Ramos (cell line): ENCODE measurements at regions not wholly inside any gene's neighbourhood (a gene's known extent, or its start where the extent isn't known, plus 50 kb on each side); places are given as distances from the start of the nearest gene placed in this dataset.

Experiments used
- in situ Hi-C: fragments of 300-500 bp; cut with MboI; formaldehyde crosslinking; loops from one replicate; pipeline ENCODE4 v1.14.3; 2022; ENCODE audit warnings: low sequenced_read_pairs; ENCODE audit not compliant: unreplicated experiment

- in situ Hi-C loops, result no loop called here
These were observed 316.8 kb upstream of the CHRM2 start for GRCh38 chr7:136551618-136552017.

- in situ Hi-C loops, result no loop called here
These were observed 318.7 kb upstream of the CHRM2 start for GRCh38 chr7:136549756-136550155.

GRCh38 chr7:136533732-136534131 lies 334.7 kb upstream of the CHRM2 start:
- in situ Hi-C loops, result no loop called here

GRCh38 chr7:136530831-136531230 lies 337.6 kb upstream of the CHRM2 start:
- in situ Hi-C loops, result no loop called here

GRCh38 chr7:136528329-136528728 lies 340.1 kb upstream of the CHRM2 start:
- in situ Hi-C loops, result no loop called here

- in situ Hi-C loops, result no loop called here
These were observed 340.9 kb upstream of the CHRM2 start for GRCh38 chr7:136527554-136527953.

GRCh38 chr7:136526408-136527105 lies 341.9 kb upstream of the CHRM2 start:
- in situ Hi-C loops, result no loop called here

- in situ Hi-C loops, result no loop called here
These were observed 344.9 kb upstream of the CHRM2 start for GRCh38 chr7:136523571-136523970.

GRCh38 chr7:136517971-136518370 lies 350.5 kb upstream of the CHRM2 start:
- in situ Hi-C loops, result no loop called here

GRCh38 chr7:136514776-136515175 lies 353.7 kb upstream of the CHRM2 start:
- in situ Hi-C loops, result no loop called here

GRCh38 chr7:136513744-136514143 lies 354.7 kb upstream of the CHRM2 start:
- in situ Hi-C loops, result no loop called here

- in situ Hi-C loops, result no loop called here
These were observed 359.0 kb upstream of the CHRM2 start for GRCh38 chr7:136509466-136509865.

- in situ Hi-C loops, result no loop called here
These were observed 366.3 kb upstream of the CHRM2 start for GRCh38 chr7:136502162-136502561.

- in situ Hi-C loops, result no loop called here
These were observed 367.3 kb upstream of the CHRM2 start for GRCh38 chr7:136501151-136501550.

GRCh38 chr7:136496551-136496950 lies 371.9 kb upstream of the CHRM2 start:
- in situ Hi-C loops, result no loop called here

- in situ Hi-C loops, result no loop called here
These were observed 373.4 kb upstream of the CHRM2 start for GRCh38 chr7:136495081-136495480.

GRCh38 chr7:136492366-136492765 lies 376.1 kb upstream of the CHRM2 start:
- in situ Hi-C loops, result no loop called here

GRCh38 chr7:136489808-136490207 lies 378.6 kb upstream of the CHRM2 start:
- in situ Hi-C loops, result no loop called here

- in situ Hi-C loops, result no loop called here
These were observed 387.6 kb upstream of the CHRM2 start for GRCh38 chr7:136480901-136481300.

- in situ Hi-C loops, result no loop called here
These were observed 388.5 kb upstream of the CHRM2 start for GRCh38 chr7:136479922-136480321.

GRCh38 chr7:136470179-136470578 lies 398.3 kb upstream of the CHRM2 start:
- in situ Hi-C loops, result no loop called here

- in situ Hi-C loops, result no loop called here
These were observed 415.5 kb upstream of the CHRM2 start for GRCh38 chr7:136452949-136453348.

- in situ Hi-C loops, result no loop called here
These were observed 421.7 kb upstream of the CHRM2 start for GRCh38 chr7:136446751-136447150.
